Ovary (tissue), 7 donors: ENCODE measurements at regions not wholly inside any gene's neighbourhood (a gene's known extent, or its start where the extent isn't known, plus 50 kb on each side); places are given as distances from the start of the nearest gene placed in this dataset.

ENCODE experiments used
- DNase-seq, 5 donors: peaks; one replicate each; pipeline ENCODE4 v3.0.0-alpha.2; 2019 to 2020
- H3K27ac ChIP-seq, 2 donors: fragments of 200-600 bp; one replicate each; pipeline versions ENCODE4 v1.5.1 to v1.8.0; 2019 to 2022
- H3K27me3 ChIP-seq: fragments of 200-600 bp; one replicate; pipeline ENCODE4 v1.8.0; 2022
- H3K36me3 ChIP-seq: fragments of 200-600 bp; sonication (generic); one replicate; pipeline ENCODE4 v1.5.1; 2019
- H3K4me1 ChIP-seq: one replicate; pipeline ENCODE4 v1.8.1; 2013; ENCODE audit warnings: mild to moderate bottlenecking, moderate library complexity; ENCODE audit not compliant: insufficient read depth
- H3K4me3 ChIP-seq: fragments of 200-600 bp; sonication (generic); one replicate; pipeline ENCODE4 v1.5.1; 2017
- H3K9me3 ChIP-seq, 2 donors: fragments of 200-600 bp in 1 of 2; sonication (generic) in 1 of 2; one replicate each; pipeline versions ENCODE4 v1.5.1 to v1.8.1; 2013 to 2019; ENCODE audit warnings: mild to moderate bottlenecking in 1 of 2, moderate library complexity in 1 of 2
- EP300 ChIP-seq: sonication (generic); formaldehyde crosslinking; IDR thresholded peaks from one replicate; pipeline ENCODE4 v1.6.1; 2017; ENCODE audit warnings: antibody characterized with exemption
- POLR2A ChIP-seq: fragments of 450-650 bp; IDR thresholded peaks from one replicate; pipeline ENCODE4 v1.6.1; 2017; ENCODE audit warnings: antibody characterized with exemption, mild to moderate bottlenecking, moderate library complexity
- WGBS, 3 donors: extraction: QIAGEN DNeasy Blood & Tissue Kit in 1 of 3; methylation state at CpG; one replicate each; pipeline versions ENCODE4 v1.1.5 to v1.1.7; 2013 to 2017; 5-methylcytosine and 5-hydroxymethylcytosine counted together
- intact Hi-C, 4 donors: fragments of 100-400 bp; cut with DNase I; formaldehyde crosslinking; loops; one replicate each; pipeline versions ENCODE4 v1.11.0 to v1.15.1; 2022 to 2023
- TF ChIP-seq, protein P1 (sequence below), 3 donors: fragments of 450-650 bp in 2 of 3; fragments of 200-600 bp in 1 of 3; IDR thresholded peaks; one replicate each; pipeline versions ENCODE4 v1.5.1 to v1.8.0; 2016 to 2022; ENCODE audit warnings: antibody characterized with exemption in 3 of 3, mild to moderate bottlenecking in 1 of 3
- donor health status: DM: no; HTN: no; CAD: no; lungs with moderate emphysema.
- donor health status: DM: no; HTN: no; CAD: no.
- donor health status: Bipolar disorder and iron deficiency.
- donor health status: DM: no; HTN: no; CAD: no.
- donor health status: DM: yes; HTN: yes; CAD: no.

- Histone ChIP-seq H3K4me1 (no peaks in the 10 kb centered on the region), H3K27ac (no peak overlapping the region), H3K36me3 (no peaks in the 10 kb centered on the region), H3K27me3 (peaks cover 2% of the 10 kb centered on the region), H3K9me3 (no peaks in the 10 kb centered on the region), H3K4me3 (no peak overlapping the region)
- DNase-seq, result peak in 2 of 5 donors; percentile 17 to 20
- no peak for TF ChIP-seq POLR2A
- TF ChIP-seq EP300, result no peak
- TF ChIP-seq, protein P1, sequence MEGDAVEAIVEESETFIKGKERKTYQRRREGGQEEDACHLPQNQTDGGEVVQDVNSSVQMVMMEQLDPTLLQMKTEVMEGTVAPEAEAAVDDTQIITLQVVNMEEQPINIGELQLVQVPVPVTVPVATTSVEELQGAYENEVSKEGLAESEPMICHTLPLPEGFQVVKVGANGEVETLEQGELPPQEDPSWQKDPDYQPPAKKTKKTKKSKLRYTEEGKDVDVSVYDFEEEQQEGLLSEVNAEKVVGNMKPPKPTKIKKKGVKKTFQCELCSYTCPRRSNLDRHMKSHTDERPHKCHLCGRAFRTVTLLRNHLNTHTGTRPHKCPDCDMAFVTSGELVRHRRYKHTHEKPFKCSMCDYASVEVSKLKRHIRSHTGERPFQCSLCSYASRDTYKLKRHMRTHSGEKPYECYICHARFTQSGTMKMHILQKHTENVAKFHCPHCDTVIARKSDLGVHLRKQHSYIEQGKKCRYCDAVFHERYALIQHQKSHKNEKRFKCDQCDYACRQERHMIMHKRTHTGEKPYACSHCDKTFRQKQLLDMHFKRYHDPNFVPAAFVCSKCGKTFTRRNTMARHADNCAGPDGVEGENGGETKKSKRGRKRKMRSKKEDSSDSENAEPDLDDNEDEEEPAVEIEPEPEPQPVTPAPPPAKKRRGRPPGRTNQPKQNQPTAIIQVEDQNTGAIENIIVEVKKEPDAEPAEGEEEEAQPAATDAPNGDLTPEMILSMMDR (IDR thresholded peaks at IDR 0.05), result no peak
- WGBS, 3 donors, result 53 to 60% (median 59%) methylated on average over 2 of the region's 2 CpGs
- intact Hi-C loops, result no loop called here
These were observed 85.9 kb downstream of the SLITRK1 start for GRCh38 chr13:83796364-83796763.

GRCh38 chr13:83794583-83794982 lies 87.7 kb downstream of the SLITRK1 start:
- H3K36me3 ChIP-seq, result no peaks in the 10 kb centered on the region
- intact Hi-C loops, result no loop called here
- H3K27ac ChIP-seq, result no peak overlapping the region
- H3K27me3 ChIP-seq, result no peaks in the 10 kb centered on the region
- H3K4me3 ChIP-seq, result no peak overlapping the region
- no peaks in the 10 kb centered on the region for H3K4me1 ChIP-seq
- 80 to 93% (median 86%) methylated on average over 2 of the region's 2 CpGs for WGBS, 3 donors
- TF ChIP-seq EP300 (no peak), POLR2A (no peak)
- TF ChIP-seq, protein P1 (IDR thresholded peaks at IDR 0.05), result no peak
- DNase-seq, result no peak
- H3K9me3 ChIP-seq, result no peaks in the 10 kb centered on the region

- H3K36me3 ChIP-seq, result no peaks in the 10 kb centered on the region
- 56 to 59% (median 56%) methylated on average over 6 of the region's 6 CpGs for WGBS, 3 donors
- H3K4me1 ChIP-seq, result no peaks in the 10 kb centered on the region
- intact Hi-C loops, result no loop called here
- H3K27ac ChIP-seq, result no peak overlapping the region
- TF ChIP-seq, protein P1 (IDR thresholded peaks at IDR 0.05), result no peak
- TF ChIP-seq EP300, result no peak
- no peak for TF ChIP-seq POLR2A
- no peak for DNase-seq
- H3K27me3 ChIP-seq, result no peaks in the 10 kb centered on the region
- no peak overlapping the region for H3K4me3 ChIP-seq
- no peaks in the 10 kb centered on the region for H3K9me3 ChIP-seq
These were observed 102.0 kb downstream of the SLITRK1 start for GRCh38 chr13:83780227-83780626.

DNA sequence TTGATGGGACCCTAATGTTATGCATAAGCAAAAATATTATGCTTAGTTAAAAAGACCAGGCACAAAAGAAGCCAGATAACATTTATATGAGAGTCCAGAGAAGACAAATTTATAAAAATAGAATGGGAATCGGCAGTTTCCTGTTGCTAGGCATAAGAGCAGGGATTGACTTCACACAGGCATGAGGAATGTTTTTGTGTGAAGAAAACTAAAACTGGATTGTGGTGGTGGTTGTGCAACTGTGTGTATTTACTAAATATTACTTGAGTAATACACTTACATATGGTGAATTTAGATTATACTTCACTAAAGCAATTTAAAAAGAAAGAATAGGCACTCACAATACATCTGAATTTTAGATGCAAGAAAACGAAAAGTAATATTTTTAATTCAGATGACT lies 108.3 kb downstream of the SLITRK1 start:
- Histone ChIP-seq H3K27ac (no peak overlapping the region), H3K4me3 (no peak overlapping the region), H3K36me3 (no peaks in the 10 kb centered on the region), H3K9me3 (no peaks in the 10 kb centered on the region), H3K4me1 (no peaks in the 10 kb centered on the region), H3K27me3 (no peaks in the 10 kb centered on the region)
- no peak for TF ChIP-seq POLR2A
- TF ChIP-seq, protein P1 (IDR thresholded peaks at IDR 0.05), result no peak
- no peak for TF ChIP-seq EP300
- no peak for DNase-seq
- 41 to 73% (median 47%) methylated on average over 2 of the region's 2 CpGs for WGBS, 3 donors
- intact Hi-C loops, result no loop called here

DNA sequence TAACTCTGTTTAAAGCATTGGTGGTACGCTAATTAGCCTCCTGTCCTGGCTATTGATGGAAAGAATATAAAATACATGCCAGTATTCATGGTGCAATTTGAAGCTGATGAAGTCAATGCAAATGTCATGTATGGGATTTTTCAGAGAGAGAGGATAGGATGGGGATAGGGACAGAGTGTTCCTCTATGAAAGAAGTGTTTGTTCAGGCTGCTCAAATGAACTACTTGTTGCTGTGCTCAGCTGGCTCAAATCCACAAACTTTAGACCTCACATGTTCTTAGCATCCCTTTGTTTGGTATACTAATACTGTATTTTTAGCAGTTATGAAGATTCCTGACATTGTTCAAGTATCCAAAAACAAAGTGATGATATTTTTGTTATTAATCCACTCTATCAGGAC lies 116.5 kb downstream of the SLITRK1 start:
- Histone ChIP-seq H3K36me3 (no peaks in the 10 kb centered on the region), H3K27me3 (no peaks in the 10 kb centered on the region), H3K4me1 (no peaks in the 10 kb centered on the region), H3K27ac (no peak overlapping the region), H3K4me3 (no peak overlapping the region), H3K9me3 (no peaks in the 10 kb centered on the region)
- intact Hi-C loops, result no loop called here
- DNase-seq, result no peak
- 87 to 88% (median 88%) methylated on average over 1 of the region's 1 CpG for WGBS, 3 donors
- TF ChIP-seq, protein P1 (IDR thresholded peaks at IDR 0.05), result no peak
- TF ChIP-seq EP300 (no peak), POLR2A (no peak)
